ENCODE measurements at regions not wholly inside any gene's neighbourhood (a gene's known extent, or its start where the extent isn't known, plus 50 kb on each side); places are given as distances from the start of the nearest gene placed in this dataset.
"Not testable (repeated sequence)": the region's sequence is repeated elsewhere in the genome, so short reads cannot be mapped to it uniquely, and the experiment has no call there.

GRCh38 chr1:196160066-196160795, 448.0 kb downstream of the KCNT2 start:
- DNase-seq: no peak

GRCh38 chr1:196155586-196155985, 452.7 kb downstream of the KCNT2 start:
- no peak for DNase-seq

GRCh38 chr1:196152975-196153374, 455.3 kb downstream of the KCNT2 start:
- no peak for DNase-seq

GRCh38 chr1:196152086-196152485, 456.2 kb downstream of the KCNT2 start:
- no peak for DNase-seq

GRCh38 chr1:196148367-196148970, 459.8 kb downstream of the KCNT2 start:
- no peak for DNase-seq

GRCh38 chr1:196147530-196147929, 460.7 kb downstream of the KCNT2 start:
- DNase-seq: no peak

- not testable (repeated sequence) for DNase-seq
Measured at GRCh38 chr1:196145151-196145550, 463.1 kb downstream of the KCNT2 start.

- no peak for DNase-seq
Measured at GRCh38 chr1:196144588-196144987, 463.7 kb downstream of the KCNT2 start.

GRCh38 chr1:196143602-196144342, 464.5 kb downstream of the KCNT2 start:
- DNase-seq: no peak

GRCh38 chr1:196142111-196142640, 466.1 kb downstream of the KCNT2 start:
- no peak for DNase-seq

- no peak for DNase-seq
Measured at GRCh38 chr1:196136396-196136795, 471.8 kb downstream of the KCNT2 start.

- DNase-seq: no peak
Measured at GRCh38 chr1:196131691-196132090, 476.5 kb downstream of the KCNT2 start.

GRCh38 chr1:196128835-196129234, 479.4 kb downstream of the KCNT2 start:
- DNase-seq: no peak

GRCh38 chr1:196121181-196121580, 487.1 kb downstream of the KCNT2 start:
- no peak for DNase-seq

- no peak for DNase-seq
Measured at GRCh38 chr1:196115646-196116045, 492.6 kb downstream of the KCNT2 start.

- DNase-seq: no peak
Measured at GRCh38 chr1:196114193-196114592, 494.0 kb downstream of the KCNT2 start.

GRCh38 chr1:196108990-196109389, 499.2 kb downstream of the KCNT2 start:
- not testable (repeated sequence) for DNase-seq

GRCh38 chr1:196105901-196106300, 502.3 kb downstream of the KCNT2 start:
- no peak for DNase-seq

- no peak for DNase-seq
Measured at GRCh38 chr1:196102826-196103225, 505.4 kb downstream of the KCNT2 start.

GRCh38 chr1:196098000-196098399, 510.2 kb downstream of the KCNT2 start:
- no peak for DNase-seq

GRCh38 chr1:196094821-196095220, 513.4 kb downstream of the KCNT2 start:
- no peak for DNase-seq

- no peak for DNase-seq
Measured at GRCh38 chr1:196091397-196092135, 516.7 kb downstream of the KCNT2 start.

- DNase-seq: no peak
Measured at GRCh38 chr1:196090226-196090625, 518.0 kb downstream of the KCNT2 start.

Measured in activated naive CD4-positive, alpha-beta T cell treated with Interleukin-2 at 50 U/mL for 16 hours (primary cell).